HG03066 (cell line): ENCODE measurements at regions not wholly inside any gene's neighbourhood (a gene's known extent, or its start where the extent isn't known, plus 50 kb on each side); places are given as distances from the start of the nearest gene placed in this dataset.

ENCODE experiments used
- ATAC-seq: cut with Tn5 transposase; IDR thresholded peaks from one replicate; pipeline ENCODE4 v1.9.1; 2021; ENCODE audit warnings: low read depth; ENCODE audit not compliant: unreplicated experiment

DNA sequence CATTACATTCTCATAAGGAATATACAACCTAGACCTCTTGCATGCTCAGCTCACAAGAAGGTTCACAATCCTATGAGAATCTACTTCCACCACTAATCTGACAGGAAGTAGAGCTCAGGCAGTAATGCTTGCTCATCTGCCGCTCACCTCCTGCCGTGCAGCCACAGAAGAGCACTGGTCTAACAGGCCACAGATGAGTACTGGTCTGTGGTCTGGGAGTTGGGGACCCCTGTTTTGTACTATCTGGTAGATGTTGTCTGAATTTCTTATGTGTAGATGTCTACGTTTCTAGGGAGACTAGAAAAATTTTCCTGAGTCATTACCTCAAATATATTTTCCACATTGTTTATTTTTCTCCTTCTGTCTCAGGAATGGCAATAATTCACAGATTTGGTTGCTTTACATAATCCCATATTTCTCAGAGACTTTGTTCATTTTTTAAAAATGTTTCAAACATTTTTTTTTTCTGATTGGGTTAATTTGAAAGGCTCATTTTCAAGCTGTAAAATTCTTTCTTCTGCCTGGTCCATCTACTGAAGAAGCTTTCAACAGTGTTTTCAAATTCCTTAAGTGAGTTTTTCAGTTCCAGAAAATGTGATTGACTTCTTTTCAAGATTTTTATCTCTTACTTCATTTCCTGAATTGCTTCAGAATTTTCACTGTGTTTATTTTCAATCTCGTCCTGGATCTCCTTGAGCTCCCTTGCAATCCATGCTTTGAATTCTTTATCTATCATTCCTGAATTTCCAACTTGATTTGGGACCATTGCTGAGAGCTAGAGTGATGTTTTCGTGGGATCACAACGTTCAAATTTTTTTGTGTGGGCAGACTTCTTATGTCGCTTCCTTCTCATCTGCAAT lies 1322.2 kb downstream of the PCDH9 start:
- no peak for ATAC-seq

DNA sequence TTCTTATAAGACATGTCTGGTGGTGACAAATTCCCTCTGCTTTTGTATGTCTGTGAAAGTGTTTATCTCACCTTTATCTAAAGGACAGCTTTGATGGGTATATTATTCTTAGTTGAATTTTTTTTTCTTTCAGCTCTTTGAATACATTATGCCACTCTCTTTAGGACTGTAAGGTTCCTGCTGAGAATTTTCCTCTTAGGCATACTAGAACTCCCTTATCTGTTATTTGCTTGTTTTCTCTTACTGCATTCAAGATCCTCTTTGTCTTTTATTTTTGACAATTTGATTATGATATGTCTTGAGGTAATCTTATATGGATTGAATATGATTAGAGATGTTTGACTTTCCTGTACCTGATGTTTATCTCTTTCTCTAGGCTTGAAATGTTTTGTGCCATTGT lies 1328.4 kb downstream of the PCDH9 start:
- no peak for ATAC-seq

DNA sequence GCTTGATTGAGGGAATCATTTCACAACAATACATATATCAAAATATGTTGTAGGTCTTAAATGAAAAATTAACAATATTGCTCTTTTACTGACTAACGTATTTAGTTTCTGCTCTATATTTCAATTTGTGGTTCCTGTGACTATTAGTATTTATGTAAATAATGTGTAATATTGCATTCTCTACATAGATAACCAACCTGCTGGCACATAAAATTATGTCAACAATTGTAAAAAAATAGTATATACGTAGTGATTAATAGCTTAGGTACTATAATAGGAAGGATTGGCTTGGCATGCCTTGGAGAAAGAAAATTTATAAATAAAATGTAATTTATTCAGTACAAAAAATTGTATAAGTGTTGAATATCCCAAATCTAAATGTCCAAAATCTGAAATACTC lies 1336.1 kb downstream of the PCDH9 start:
- no peak for ATAC-seq

DNA sequence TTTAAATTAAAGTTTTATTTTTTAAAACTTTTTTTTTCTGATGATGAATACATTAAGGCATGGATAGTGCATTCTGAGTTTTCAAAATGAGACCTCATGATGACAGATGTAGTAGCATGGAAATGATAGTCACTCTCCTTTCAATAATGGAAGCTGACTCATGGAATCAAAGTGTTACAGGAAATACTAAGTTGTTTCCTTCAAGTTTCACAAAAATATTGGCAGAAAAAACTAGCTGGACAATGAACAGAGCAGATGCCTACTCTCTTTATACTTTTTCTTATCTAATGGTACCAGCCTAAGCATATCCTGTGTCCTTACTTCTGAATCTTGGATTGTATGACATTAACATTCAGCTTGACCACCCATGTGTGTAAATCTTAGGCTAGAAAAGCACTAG lies 1337.3 kb downstream of the PCDH9 start:
- no peak for ATAC-seq

DNA sequence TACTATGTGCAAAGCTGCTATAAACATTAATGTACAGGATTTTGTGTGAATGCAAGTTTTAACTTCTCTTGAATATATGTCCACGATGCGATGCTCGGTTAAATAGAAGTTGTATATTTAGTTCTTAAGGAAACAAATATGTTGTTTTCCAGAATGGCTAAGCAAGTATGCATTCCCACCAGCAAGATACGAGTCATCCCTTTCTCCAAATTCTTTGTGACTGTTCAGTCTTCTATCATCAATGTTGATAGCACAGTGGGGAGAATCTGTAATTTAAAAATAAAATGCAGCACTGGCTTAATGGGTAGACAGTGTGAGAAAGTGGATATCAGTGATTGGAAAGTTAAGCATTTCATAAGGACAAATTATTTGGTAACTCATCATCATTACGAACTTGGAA lies 1340.8 kb downstream of the PCDH9 start:
- no peak for ATAC-seq

DNA sequence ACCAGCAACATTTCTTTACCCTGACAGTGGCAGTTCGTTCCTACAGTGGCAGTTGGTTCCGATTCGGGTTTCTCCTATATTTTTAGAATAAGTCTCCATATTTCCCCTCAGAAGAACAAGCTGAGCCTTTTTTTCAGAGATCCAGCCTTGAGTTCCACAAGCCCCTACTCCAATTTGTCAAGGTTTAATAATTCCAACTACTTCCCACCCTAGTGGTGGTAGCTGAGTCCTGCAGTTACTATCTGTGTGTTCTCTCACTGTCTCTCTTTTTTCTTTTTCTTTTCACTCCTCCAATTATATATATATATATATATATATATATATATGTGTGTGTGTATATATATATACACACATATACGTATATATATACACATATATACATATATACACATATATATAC lies 1347.3 kb downstream of the PCDH9 start:
- ATAC-seq = no peak

DNA sequence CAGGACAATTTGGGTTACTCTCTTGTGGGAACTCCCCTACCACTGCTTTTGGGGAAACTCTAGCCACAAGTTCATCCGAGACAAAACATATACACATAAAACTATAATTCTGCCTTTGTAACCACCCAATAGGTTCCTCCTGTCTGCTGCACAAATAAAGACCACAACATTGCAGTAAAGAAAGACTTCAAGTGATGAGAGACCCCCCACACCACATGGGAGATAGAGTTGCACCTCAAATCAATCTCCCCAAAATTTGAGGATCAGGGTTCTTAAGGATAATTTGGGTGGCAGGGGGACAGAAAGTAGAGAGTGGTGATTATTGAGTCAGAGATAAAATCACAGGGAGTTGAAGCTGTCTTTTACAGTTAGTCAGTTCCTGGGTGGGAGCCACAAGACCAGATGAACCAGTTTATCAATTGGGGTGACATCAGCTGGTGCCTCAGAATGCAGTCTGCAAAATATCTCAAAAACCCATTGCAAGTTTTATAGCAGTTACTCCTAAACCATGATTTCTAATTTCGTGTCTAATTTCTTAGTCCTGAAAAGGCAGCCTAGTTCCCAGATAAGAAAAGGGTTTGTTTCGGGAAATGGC lies 1348.5 kb downstream of the PCDH9 start:
- no peak for ATAC-seq

DNA sequence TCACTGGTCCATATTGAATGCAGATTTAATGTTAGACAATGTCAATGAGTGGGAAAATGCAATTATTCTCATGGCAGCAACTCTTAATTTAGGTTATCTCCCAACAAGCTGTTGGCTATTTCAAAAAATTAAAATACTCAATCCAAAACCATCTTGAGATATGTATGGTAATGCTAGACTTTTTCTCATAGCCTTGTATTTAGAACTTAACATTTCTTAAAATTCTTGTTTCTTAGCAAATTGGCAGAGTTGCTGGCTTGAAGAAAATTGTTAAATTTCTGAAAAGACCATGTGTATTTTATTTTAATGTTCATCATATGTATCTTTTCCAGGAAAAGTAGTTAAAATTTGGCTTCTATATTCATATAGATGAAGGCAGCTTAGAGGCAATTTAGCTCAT lies 1355.1 kb downstream of the PCDH9 start:
- no peak for ATAC-seq

DNA sequence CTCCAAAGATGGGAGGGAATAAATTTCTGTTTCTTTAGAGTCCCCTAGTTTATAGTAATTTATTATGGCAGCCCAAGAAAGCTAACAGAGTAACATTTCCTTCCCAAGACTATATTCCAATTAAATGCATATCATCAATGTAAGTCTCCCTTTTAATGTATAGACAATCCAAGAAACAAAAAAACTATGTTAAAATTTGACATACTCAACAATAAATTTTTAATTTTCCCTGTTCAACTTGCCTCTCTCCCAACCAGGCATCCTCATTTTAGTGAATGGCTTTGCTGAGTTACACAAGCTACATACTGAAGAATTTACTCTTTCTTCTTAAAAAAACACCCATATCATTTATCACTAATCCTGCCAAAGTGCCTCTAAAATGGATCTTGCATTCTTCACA lies 1357.7 kb downstream of the PCDH9 start:
- ATAC-seq = no peak

DNA sequence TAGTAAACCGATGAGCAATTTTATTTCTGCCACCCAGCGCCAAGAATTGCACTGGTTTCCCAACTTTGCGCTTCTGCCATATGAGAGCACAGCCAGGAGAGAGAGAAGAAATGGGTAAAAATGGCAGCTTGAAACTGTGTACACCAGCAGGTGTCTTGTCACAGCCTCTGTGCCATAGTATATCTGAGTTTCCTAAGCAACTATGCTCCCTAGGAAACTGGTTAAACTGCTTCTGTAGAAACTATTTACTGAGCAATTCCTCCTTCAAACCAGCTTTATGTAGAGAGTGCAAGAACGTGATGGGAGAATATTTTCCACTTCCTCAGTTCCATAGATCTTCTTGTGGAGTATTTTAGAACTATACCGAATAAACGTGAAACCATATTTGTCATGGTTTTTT lies 1361.3 kb downstream of the PCDH9 start:
- ATAC-seq = no peak

DNA sequence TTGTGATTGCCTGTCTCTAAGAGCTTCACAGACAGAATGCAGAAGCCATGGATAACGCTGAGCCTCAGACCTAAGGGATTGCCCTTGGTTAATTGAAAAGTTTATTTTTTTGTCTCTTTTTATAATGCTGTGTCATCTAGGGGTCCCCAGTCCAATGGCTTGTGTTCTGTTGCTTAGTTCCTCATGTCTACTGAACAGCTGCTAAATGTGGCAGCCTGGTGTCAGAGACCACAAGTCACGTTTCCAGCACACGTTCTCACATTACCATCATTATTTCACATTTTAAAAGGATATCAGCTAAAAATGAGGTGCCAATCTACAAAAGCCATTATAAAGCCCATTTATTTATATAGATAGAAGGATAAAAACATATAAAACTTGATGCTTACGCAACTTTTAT lies 1362.0 kb downstream of the PCDH9 start:
- no peak for ATAC-seq

DNA sequence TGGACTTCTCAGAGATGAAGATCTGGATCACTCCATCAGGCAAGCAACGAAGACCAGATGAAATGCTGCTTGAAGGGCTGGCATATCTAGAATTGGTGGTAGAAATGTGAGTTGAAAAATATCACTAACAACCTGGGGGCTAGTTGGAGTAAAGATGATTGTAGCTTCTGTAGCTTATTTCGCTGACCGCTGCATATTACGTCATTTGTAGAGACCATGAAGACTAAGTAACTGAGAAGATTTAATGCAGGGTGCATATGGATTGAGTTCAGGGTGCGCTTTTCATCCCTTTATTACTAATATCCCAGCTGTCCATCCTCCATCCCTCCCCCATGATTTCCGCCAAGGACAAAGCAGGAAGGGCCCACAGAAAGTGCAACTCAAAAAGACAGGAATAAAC lies 1364.0 kb downstream of the PCDH9 start:
- ATAC-seq = no peak

DNA sequence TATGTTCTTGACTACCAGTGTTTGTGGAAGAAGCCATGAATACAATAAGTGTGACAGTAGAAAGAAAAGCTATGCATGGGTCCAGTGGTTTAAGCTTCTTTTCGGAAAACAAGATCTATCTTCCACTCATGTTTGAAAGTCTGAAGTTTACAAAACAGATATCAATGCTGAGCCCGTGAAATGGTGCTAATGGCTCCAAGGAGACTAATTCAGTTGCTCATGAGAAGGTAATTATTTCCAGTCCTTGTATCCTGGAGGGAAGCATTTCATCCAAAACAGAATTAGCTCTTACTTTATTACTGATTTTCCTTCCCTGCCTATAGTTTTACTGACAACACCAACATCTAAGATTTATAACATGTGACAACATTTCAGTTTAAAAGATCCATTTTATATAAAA lies 1364.9 kb downstream of the PCDH9 start:
- no peak for ATAC-seq

DNA sequence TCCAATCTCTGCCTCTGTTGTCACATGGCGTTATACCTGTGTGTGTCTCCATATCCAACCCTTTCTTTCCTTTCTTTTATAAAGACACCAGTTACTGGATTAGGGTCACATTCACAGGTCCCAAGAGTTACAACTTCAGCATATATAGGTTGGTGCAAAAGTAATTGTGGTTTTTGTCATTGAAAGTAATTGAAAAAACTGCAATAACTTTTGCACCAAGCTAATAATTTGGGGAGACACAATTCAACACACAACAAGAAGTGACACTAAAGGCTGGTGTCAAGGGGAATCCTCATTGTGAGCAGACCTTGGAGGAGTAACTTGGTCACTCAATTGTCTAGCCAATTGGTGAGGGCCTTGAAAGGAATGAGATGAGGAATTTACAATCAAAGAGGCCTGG lies 1366.1 kb downstream of the PCDH9 start:
- ATAC-seq = no peak

DNA sequence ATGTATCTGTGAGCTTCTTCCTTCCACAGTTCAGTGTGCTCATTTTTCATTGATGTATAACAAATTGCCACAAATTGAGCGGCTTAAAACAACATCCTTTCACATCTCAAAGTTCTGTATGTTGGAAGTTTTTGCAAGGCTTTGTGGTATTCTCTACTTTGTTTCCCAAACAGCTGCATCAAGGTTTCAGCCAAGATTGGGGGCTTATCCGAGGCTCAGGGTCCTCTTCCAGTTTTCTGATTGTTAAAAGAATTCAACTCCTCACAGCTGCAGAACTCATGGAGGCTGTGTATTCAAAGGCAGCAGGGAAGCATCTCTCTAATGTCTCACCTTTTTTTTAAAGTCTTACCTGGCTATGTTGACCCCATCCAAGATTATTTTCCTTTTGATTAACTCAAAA lies 1369.8 kb downstream of the PCDH9 start:
- ATAC-seq = no peak

DNA sequence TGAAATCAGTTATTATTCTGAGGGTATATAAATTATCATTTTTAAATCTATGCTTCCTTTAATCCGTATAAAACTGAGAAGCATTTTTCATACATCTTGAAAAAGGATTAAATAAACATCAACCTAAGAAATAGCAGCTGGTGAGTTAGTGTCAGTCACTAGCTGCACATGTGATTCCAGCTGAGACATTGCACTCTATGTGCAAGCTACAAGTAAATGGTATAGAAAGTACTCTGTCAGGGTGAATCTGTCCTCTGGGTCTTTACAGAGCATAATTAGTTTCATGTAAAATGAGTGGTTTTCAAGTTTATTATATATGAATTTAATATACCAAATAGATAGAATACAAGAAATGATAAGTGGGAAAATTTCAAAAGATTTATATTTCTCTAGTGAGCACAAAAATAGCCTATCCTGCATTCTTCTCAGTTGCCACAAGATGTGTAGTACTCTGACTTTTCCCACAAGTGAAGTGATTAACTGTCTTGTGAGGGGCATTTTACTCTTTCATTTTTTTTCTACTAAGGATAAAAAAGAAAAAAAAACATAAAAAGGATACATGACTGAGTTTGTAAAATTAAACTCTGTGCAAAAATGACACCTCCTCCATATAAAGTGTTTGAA lies 1372.1 kb downstream of the PCDH9 start:
- ATAC-seq = no peak

DNA sequence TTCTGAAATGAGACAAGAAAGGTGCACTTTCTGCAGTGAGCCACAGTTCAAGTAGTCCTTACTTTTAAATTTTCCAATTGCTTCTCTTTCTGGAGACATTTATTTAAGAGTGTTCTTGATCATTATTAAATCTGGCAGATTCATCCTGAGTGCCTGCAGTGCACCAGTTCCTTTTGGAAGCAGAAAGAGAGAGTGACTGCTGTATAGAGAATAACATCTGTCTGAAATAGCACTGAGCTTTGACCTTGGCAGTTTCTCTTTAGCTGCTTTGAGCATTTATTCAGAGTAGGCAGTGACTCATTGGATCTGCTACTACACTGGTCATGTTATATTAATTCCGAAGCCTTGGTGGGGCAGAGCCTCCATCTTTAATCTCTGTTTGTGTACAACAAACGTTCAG lies 1373.7 kb downstream of the PCDH9 start:
- ATAC-seq = no peak

DNA sequence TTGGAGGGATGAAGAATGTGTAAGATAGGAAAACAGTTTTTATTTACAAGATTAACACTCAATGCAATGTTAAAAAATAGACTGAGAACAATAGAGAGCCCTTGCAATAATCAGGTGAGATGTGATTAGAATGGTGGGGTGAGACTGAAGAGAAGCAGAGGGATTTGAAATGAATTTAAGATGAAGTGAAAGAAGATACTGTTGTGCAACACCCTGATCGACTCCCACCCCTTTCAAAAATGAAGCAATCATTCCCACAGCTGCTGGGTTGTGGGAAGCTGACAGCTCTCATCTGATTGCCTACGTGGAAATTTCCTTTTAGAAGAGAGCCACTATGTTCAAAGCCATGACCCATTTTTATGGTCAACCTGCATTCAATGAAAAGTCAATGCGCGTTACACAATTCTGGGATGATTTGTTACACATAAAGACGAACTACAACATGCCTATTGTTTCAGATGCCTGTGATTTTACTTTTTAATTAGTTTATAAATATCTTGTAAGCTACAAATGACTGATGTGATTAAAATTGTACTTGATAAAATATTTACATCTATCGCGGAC lies 1374.8 kb downstream of the PCDH9 start:
- no peak for ATAC-seq

DNA sequence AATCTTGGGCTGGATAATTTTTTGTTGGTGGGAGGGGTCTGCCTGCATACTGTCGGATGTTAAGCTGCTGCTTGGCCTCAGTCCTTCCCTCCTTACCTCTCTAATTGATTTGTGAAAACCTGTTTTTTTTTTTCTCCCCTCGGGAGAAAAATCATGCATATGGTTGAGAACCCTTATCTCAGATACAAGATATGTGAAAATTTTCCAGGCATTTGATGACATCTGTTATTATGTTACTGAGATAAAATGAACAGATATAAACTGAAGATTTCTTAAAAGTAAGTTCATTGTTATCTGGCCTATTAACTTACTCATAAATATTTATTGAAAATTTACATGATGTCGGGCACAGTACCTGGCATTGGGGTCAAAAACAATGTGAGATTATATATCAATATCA lies 1375.7 kb downstream of the PCDH9 start:
- ATAC-seq = no peak

DNA sequence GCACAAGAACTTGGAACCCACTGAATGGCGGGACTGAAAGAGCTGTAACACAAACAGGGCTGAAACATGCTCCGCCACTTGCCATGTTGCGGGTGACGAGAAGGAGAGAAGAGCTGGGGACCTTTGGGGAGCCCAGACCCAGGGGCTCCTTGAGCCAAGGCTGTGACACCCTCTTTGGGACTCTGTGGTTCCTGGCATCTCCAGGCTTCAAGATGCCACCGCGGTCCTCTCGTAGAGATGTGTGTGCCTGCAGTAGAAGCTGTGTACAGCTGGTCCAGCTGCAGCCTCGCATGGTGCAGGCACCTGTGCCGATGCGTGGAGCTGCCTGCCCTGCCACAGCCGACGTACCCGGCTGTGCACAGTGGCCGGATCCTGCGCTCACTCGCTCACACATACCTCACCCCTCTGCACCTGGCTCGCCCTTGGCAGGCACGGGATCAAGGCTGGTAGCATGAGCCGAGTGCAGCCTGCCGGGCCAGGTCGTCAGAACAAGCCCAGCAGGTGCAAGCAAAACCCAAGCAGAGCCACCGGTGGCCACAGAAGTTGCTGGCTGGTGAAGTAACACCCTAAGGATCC lies 1385.8 kb downstream of the PCDH9 start:
- no peak for ATAC-seq

DNA sequence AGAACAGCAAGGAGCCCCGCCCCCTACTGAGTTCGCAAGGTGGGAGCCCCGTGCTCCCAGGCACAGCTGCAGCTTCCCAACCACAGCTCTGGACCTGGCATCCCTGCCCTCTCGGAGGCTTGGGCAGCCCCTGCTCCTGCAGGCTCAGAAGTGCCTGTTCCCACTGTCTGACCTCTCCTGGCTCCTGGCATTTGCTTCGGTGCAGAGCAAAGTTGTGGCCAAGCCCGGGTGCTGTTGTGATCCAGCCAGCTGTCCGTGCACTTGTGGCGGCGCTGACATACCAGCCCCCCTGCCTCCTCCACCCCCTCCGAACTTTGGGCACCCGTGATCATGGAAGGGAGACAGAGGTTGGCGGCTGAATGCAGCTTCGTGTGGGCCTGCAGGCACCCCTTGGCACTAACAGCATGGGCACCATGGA lies 1386.8 kb downstream of the PCDH9 start:
- ATAC-seq = no peak
